ENCODE measurements at regions not wholly inside any gene's neighbourhood (a gene's known extent, or its start where the extent isn't known, plus 50 kb on each side); places are given as distances from the start of the nearest gene placed in this dataset.

DNA sequence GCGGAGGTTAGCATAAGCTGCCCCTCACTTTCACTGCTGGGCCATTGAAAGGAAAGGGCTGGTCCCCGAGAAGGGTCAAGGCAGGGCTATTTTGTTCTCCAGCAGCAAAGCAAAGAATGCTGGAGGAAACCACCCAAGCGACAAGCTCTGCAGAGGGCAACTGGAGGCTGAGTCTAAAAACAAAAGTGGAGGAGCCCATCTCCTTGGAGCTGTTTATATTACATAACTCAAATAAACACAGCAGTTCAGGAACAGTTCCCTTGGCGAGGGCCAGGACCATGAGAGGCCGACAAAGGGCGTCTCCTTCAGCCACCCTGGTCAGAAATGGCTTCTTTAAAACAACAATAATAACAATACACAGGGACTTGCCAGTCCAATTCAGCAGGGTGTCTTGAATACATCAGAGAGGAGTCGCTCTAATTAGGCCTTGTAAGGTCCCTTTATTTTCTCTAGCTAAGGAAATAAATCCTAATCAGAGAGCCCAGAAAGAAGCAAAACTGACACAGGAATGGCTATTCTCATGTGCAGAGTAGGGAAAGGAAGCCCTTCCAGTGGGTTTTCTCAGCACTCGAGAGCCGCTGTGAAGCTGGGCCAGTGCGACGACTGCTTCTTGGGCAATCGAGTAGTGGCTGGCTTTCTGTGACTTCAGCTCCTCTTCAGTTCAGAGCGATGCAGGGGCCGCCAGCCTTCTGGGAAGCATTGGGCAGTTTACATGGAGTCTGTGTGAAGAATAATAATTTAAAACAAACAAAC, 57.0 kb upstream of the TARBP1 start:
- DNase-seq = no peak

DNA sequence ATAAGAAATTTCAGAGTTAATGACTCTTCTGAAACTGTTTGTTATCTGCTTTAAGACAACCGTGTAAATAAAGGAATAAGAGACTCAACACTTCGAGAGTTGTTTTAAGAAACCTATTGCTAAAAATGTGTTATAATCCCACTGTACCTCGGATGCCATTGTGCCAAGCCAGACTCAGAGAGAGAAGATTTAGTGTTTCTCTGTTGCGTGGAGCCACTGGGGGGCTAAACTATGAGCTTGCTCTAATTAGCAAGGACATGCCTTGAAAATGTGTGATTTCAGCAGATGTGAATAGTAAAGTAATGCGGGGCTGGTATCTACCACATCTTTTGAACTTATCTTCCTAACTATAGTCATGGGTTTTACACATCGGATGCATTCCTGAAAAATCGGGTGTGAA, 56.2 kb upstream of the TARBP1 start:
- no peak for DNase-seq

DNA sequence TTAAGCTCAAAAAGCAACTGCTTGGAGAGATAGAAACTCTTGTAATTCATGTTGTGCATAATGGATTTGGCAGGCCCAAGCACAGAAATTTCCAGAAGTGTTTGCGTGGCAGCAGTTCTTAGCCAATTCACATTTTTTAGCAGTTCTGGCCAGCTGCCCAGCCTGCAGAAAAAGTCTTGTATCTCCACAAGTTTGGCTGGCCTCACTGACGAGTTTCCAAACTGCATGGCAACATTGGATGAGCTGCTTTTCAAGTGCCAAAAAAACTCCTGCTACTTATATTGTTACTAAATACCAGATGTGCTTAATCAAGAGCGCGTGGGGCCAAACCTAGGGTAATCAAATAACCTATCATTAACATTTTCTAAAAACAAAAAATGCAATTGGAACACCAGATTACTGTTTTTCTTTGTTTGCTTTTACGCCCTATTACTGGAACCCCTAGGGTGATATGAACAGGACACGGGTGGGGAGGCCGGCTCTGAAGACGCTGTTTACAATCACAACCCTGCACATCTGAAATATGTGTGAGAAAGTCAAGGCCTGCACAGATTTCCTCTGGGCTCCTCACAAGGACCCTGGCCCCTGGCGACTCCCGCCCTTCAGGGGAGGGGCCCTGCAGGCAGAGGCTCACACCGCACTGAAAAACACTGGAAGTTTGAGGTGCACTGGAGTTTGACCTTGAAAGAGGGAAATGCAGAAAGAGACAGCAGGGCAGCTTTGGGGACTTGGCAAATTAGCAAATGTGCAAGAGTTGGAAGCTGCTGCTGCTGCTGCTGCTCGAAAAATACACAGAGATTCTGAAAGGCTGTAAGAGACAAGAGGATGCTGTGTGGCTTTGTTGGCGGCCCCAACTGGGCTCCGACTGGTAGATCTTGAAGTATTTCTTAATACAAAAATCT, 55.2 kb upstream of the TARBP1 start:
- DNase-seq = no peak

DNA sequence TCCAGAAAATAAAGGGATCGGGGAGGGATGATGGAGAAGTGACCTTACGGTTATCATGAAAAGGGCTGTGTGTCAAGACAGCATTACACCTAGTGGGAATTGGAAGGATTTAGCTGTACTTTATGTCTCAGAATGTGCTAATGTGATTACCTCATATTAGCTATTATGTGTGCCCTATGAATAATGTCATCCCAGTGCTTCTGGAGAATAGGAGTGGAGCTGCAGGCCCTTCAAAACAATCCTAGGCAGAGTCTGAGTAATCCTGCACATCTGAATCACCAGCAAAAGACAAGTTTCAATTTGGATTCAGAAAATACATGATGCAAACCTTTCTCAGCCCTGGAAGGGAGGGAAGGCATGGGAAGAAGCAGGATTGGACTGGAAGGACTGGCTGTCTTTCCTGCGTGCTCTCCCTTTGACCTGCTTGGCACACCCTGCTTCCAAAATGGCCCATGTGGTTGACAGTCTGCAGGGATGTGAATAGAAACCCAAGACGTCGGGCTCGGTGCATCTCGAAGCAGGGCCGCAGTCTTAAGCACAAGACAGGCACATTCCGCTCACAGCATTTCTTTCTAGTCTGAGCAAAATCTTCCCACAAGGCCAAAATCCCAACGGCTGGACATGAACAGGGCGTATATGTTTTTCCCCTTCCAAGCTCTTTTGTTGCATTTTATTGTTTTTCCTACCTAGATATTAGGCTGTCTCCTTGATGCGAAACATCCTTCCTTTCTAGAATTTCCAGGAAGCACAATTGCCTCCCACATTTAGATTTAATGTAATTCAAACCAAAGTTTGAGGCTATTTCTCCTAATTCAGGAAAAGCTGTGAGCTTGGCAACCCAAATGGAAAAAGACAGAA, 54.3 kb upstream of the TARBP1 start:
- peak; percentile 82 for DNase-seq

DNA sequence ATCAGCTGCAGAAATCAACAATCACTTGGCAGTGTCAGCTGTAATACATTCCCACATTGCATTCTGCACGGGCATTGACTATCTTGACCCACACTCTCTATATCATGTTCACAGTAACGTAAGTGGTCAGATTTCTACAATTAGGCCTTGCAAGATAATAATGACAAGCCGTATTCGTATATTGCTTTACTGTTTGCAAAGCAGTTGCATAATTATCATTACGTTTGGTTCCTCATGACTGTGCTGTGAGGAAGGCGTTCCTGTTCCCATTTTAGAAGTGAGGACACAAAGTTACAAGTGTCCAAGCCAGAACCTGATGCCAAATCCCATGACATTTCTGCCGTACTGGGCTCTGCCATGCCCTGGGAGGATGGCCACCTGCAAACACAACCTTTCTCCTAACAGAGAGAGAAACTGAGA, 53.5 kb upstream of the TARBP1 start:
- DNase-seq = peak; percentile 97

DNA sequence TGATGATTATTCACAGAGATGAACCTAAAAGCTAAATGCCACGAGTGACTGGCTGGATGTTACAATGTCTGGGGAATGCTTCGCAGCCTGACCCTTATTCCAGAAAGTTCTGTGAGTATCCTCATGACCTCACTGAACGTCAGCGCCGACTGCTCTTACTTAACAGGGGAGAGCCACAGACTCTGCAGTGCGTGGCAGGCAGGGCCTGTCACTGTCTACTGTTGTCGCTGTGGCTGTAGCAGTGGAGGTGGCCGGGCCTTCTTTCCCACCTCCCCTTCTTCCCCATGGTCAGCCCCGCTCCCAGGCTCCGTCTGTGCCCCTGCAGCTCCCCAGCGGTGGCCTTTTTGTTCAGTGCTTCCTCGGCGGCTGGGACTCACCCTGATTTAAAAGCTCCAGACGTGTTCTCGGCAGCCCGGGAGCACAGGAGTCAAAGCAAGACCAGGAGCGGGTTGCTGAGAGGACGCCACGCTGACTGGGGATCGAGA, 52.2 kb upstream of the TARBP1 start:
- no peak for DNase-seq

DNA sequence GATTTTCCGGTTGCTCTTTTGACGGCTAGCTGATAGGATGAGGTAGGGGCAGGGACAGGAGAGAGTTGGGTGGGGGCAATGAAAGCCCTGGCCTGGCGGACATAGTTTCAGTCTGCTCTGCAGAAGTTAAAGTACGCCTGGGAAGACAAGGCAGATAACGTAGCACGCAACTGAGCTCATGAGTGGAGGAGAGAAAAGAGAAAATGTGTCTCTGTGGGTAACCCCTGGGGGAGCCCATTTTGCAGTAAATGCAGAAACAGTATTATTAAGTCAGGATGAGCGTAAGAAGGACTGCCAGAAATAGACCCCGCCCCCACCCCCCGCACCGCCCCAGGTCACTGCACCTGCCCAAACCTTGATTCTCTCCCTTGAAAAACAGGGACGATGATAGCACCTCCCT, 51.7 kb upstream of the TARBP1 start:
- DNase-seq = no peak

DNA sequence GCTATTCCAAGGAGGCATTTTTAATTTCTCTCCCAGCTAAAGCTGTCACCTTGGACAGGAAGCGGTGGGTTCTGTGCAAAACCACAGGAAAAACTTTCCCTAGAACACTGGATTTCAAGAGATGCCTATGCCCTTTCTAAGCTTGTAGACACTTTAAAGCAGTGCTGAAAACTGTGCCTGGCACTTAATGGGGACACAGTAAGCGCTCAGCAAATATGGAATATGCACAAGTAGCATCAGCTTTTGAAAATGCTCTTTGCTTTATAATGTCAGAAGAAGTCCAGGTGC, 50.9 kb upstream of the TARBP1 start:
- DNase-seq = no peak

DNA sequence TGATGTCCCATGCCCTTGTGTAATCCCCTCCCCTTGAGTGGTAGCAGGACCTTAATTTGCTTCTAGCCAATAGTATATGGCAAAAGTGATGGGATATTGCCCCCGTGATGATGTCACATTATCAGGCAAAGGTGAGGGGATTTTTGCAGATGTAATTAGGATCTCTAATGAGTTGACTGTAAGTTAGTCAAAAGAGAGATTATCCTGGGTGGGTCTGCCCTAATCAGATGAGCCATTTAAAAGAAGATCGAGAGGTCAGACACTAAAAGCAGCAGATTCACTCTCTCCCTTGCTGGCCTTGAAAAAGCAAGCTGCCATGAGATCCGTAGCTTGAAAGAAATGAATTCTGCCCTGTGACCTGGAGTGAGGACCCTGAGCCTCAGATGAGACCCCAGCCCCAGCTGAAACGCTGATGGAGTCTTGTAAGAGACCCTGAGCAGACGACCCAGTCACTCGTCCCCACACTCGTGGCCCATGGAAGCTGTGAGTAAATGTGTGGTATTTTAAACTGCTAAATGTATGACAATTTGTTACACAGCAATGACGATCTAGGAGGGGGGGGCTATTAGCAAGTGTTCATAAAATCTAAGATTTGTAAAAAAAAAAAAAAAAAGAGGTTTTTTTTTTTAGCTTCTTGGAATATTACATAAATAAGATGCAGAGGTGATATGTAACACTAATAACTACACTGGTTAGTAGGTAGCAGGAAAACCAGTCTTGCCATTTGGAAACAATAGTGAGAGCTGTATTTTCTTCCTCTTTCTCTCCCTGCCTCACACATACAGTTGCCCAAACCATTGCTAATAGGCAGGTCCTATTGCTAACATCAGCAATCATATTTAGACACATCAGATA, 50.3 kb upstream of the TARBP1 start:
- peak; percentile 77 for DNase-seq

Measured in inflammatory macrophage treated with lipopolysaccharide for 4 hours (primary cell).